CD4-positive, alpha-beta T cell treated with Interleukin-4 for 1 hour (primary cell): ENCODE measurements at regions not wholly inside any gene's neighbourhood (a gene's known extent, or its start where the extent isn't known, plus 50 kb on each side); places are given as distances from the start of the nearest gene placed in this dataset.

Source experiments
- DNase-seq, 2 donors: peaks; one replicate each; pipeline ENCODE4 v3.0.0-alpha.2; 2020 to 2022

DNA sequence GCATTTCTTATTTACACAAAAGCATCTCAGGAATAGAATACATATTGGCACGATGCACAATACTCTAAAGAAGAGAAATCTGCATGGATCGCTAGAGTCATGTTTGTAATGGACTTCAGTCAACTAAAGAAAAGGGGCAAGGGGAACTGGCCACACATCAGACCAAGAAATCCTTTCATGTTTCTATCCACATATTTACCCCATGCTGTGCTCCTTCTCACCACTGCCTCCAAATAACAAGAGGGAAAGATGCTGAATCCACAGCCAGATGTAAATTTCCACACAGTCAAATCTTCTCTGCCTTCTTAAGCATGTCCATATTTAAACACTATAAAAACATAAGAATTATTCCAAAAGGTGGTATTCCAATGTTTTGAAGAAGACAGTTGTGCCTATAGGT lies 67.6 kb downstream of the COX18 start:
- DNase-seq = no peak

DNA sequence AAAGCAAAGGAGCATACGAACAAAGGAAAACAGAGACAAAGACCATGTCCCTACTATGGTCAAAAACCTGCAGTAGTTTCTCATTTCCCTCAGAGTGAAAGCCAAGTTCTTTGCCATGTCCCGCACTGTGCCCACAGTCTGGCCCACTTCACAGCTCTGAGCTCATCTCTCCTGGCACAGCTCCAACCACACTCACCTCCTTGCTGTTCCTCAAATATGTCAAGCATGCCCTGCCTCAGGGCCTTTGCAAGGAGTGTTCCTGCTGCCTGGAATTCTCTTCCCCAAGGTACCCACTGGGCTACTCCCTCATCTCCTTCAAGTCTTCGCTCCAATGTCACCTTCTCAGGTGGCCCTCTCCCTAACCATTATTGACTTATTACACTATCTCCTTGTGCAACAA lies 72.1 kb downstream of the COX18 start:
- no peak for DNase-seq

GRCh38 chr4:72994670-72995069 lies 74.8 kb downstream of the COX18 start:
- DNase-seq = no peak

GRCh38 chr4:72993876-72994275 lies 75.6 kb downstream of the COX18 start:
- DNase-seq = no peak

DNA sequence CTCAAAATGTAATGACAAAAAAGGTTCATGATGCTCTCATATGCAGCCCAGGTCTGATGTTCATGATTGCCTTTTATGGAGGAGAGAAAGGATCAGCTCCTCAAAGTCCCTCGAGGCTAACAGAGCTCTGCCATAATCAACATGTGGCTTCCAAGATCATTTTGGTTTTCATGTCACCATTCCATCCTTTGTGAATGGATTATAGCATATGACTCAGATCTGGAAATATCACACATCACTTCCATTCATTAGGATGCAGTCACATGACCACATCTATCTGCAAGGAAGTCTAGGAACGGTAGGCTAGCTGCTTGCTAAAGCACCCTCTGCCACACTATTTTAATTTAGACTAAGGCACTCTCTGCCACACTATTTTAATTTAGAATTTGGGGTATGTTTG lies 77.6 kb downstream of the COX18 start:
- no peak for DNase-seq

GRCh38 chr4:72987741-72988729 lies 81.5 kb downstream of the COX18 start:
- DNase-seq = no peak

DNA sequence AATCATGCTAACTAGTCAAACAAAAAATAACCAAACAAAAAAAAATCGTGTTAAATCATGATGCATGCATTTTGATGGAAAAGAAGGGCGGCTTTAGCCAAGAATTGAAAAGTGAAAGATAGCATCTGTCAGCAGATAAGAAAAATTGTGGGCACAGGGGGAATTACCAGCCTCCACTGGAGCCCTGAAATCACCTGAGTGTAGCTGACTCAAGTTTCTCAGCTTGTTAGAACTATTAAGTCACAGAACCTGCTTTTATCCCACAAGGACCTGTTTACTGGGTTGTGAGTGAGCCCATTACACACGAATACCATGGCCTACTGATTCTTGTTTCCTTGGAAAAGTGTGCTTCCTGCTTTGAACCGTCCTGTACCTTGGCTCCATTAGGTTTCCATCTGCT lies 85.2 kb downstream of the COX18 start:
- no peak for DNase-seq

GRCh38 chr4:72983709-72984108 lies 85.8 kb downstream of the COX18 start:
- no peak for DNase-seq

DNA sequence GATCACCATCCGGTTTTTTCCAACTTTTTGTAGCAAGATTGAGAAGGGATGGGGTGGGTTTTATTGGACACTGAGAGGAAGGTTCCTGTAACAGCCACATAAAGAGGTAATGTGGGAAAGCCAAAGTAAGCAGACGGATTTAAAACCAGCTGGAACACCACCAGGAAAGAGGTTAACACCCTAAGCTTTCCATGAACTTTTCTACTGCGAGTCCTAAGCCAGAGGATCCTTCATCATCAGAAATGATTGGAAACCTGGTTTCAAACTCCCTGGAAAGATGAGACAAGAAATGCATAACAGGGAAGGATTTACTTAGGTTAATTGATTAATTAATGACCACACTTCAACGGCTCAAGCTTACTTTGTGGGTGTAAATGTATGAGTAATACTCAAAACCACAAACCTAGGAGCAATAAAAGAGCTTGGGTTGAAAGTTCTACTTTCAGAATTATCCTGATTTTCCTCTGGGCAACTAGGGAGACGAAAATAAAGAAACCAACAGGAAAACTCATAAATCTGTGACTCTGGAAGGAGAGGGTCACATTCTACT lies 91.5 kb downstream of the COX18 start:
- DNase-seq = no peak

GRCh38 chr4:72975488-72975784 lies 94.1 kb downstream of the COX18 start:
- no peak for DNase-seq

DNA sequence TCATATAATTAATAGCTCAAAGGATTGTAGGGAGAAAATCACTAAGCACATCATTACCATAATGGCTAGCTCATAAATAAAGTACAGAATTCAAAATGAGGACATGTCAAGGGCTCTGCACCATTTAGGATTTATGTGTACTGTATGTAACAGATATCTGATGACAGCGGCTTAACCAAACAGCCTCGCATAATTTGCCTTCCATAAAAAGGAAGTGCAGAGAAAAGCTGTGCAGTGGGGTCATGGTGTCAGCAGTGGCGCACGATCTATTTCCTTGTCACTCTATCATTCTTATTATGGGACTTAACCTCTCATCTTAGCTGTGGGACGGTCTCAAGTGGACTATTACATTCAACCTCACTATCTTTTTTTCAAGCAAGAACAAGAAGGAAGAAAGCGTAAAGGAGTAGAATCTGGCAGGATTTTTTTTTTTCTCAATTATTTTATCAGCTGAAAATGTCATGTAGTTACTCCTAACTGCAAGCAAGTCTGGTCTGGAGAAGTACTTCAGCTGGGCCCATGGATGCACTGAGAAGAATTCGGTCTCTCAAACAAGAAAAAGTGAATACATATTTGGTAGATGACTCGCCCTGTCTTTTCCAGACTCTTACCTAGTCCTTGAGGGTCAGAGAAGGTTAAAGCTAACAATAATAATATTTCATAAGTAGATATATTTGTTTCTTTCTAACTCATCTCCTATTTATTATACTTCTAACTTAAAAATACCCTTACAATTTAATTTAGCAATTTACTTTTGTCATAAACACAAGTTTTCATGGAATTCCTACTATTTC lies 94.6 kb downstream of the COX18 start:
- DNase-seq = no peak

GRCh38 chr4:72971572-72971971 lies 97.9 kb downstream of the COX18 start:
- no peak for DNase-seq

- no peak for DNase-seq
Measured at GRCh38 chr4:72970756-72971155, 98.8 kb downstream of the COX18 start.

GRCh38 chr4:72969976-72970375 lies 99.5 kb downstream of the COX18 start:
- DNase-seq = no peak

GRCh38 chr4:72966652-72967051 lies 102.9 kb downstream of the COX18 start:
- DNase-seq = no peak

GRCh38 chr4:72959411-72959810 lies 110.1 kb downstream of the COX18 start:
- no peak for DNase-seq

- DNase-seq = no peak
Measured at GRCh38 chr4:72954811-72955210, 114.7 kb downstream of the COX18 start.

DNA sequence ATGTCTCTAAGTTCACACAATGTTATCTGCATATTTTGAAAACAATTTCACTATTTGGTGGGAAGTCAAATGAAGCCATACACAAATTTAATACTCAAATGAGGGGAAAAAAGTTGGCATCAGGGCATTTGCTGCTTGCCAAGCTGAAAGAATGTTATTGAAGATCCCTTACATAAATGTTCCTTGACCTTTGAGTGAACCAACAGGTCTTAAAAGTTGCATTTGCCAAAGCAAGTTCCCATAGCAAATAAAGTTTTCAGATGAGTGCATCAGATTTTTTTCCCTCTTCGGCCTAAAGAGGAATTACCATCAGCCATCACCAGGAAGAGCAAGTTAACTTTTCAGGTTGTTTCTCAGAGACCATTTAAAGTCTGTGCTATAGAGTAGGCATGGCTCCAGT lies 115.9 kb downstream of the COX18 start:
- DNase-seq = no peak

GRCh38 chr4:72951628-72952027 lies 117.9 kb downstream of the COX18 start:
- no peak for DNase-seq

DNA sequence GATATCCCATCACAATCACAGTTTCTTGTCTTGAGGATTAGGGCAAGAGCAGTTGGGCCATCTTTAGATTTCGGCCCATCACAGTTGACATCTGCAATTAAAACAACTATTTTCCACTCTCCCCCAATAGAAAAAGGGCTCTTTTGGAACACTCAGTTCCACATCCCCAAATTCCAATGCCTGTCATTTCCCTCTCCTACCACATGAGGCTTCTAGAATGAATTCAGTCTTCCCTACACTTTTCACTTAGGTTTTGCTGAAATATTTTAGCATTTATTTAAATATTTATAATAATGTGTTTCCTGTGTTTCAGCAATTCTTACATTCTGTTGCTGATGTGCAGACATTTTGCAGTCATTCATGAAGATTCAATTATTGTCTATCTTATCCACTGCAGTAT lies 118.4 kb downstream of the COX18 start:
- DNase-seq = no peak

DNA sequence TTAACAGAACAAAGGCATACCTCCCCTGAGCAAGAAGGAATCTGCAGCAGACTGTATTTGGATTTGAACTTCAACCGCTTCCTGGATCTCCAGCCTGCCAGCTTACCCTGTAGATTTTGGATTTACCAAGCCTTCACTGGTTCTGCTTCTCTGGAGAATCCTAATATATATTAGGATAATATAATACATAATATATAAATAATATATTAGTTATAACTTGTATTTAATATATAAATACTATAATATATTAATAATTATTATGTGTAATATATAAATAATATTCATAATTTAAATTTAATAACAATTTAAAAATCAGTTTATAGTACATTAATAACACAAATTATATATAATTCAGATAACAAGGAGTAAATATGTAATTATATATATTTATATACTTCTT lies 121.4 kb downstream of the COX18 start:
- no peak for DNase-seq

GRCh38 chr4:72945719-72946336 lies 123.7 kb downstream of the COX18 start:
- no peak for DNase-seq

GRCh38 chr4:72942565-72942964 lies 127.0 kb downstream of the COX18 start:
- no peak for DNase-seq
